H1 (cell line): ENCODE measurements at regions not wholly inside any gene's neighbourhood (a gene's known extent, or its start where the extent isn't known, plus 50 kb on each side); places are given as distances from the start of the nearest gene placed in this dataset.

Experiments
- CTCF ChIA-PET: fragments of 300-600 bp; sonication (Branson Sonifier 250); formaldehyde crosslinking; loops from one replicate; lab custom pipeline; 2021; ENCODE audit not compliant: partially characterized antibody; lab: Charles Lee
- POLR2A ChIA-PET: fragments of 300-600 bp; sonication (Branson Sonifier 250); formaldehyde crosslinking; loops from one replicate; lab custom pipeline; 2021; ENCODE audit warnings: inconsistent platforms; ENCODE audit not compliant: partially characterized antibody; lab: Charles Lee
- DNase-seq, 2 experiments: peaks; one replicate each; pipeline versions ENCODE4 v3.0.0 to v3.0.0-alpha.2; 2010 to 2022; ENCODE audit warnings: low spot score in 2 of 2, low read depth in 1 of 2, mixed read lengths in 1 of 2
- FAIRE-seq: peaks from 2 replicates; lab custom pipeline; 2011; peaks lifted over from hg19 to GRCh38; lab: Jason Lieb, UNC
- H2AFZ ChIP-seq: 2 replicates; pipeline ENCODE4 v1.8.1; 2012; ENCODE audit warnings: low read length, inconsistent platforms
- H2AK5ac ChIP-seq: 2 replicates; pipeline ENCODE4 v1.6.1; 2013; ENCODE audit warnings: low read depth, low read length
- H2BK120ac ChIP-seq: replicated peaks from 2 replicates; pipeline ENCODE3; 2013; ENCODE audit warnings: low read depth, low read length, inconsistent platforms
- H2BK12ac ChIP-seq: 2 replicates; pipeline ENCODE4 v1.6.1; 2013; ENCODE audit warnings: low read depth, low read length
- H2BK15ac ChIP-seq: 2 replicates; pipeline ENCODE4 v1.6.1; 2013; ENCODE audit warnings: low read length
- H2BK20ac ChIP-seq: 2 replicates; pipeline ENCODE4 v1.6.1; 2013; ENCODE audit warnings: low read length
- H2BK5ac ChIP-seq: 2 replicates; pipeline ENCODE4 v1.6.1; 2013; ENCODE audit warnings: low read depth, low read length
- H3K14ac ChIP-seq: 2 replicates; pipeline ENCODE4 v1.6.1; 2013; ENCODE audit warnings: inconsistent platforms; ENCODE audit not compliant: insufficient read length
- H3K18ac ChIP-seq: 2 replicates; pipeline ENCODE4 v1.6.1; 2013; ENCODE audit warnings: low read length; ENCODE audit errors: extremely low read depth
- H3K23ac ChIP-seq: 2 replicates; pipeline ENCODE4 v1.6.1; 2013; ENCODE audit warnings: inconsistent platforms; ENCODE audit not compliant: insufficient read length
- H3K23me2 ChIP-seq: 2 replicates; pipeline ENCODE4 v1.6.1; 2013; ENCODE audit warnings: low read depth, low read length
- H3K27ac ChIP-seq: 2 replicates; pipeline ENCODE4 v1.6.1; 2011; ENCODE audit warnings: low read depth, low read length, inconsistent platforms
- H3K27me3 ChIP-seq, 4 experiments: replicated peaks in 1 of 4; 1 replicate in 1 of 4; 2 replicates in 3 of 4; pipeline versions ENCODE4 v1.6.1 to v1.8.1; 2011 to 2013; ENCODE audit warnings: low read length in 3 of 4, mild to moderate bottlenecking in 3 of 4, inconsistent platforms in 2 of 4, mixed read lengths in 2 of 4, moderate library complexity in 1 of 4; ENCODE audit not compliant: control insufficient read depth in 3 of 4, insufficient read depth in 3 of 4; ENCODE audit errors: extremely low read depth in 1 of 4
- H3K36me3 ChIP-seq, 4 experiments: 2 replicates each; pipeline versions ENCODE4 v1.6.1 to v1.8.1; 2011 to 2013; ENCODE audit warnings: mild to moderate bottlenecking in 4 of 4, low read length in 3 of 4, moderate library complexity in 2 of 4, control low read depth in 1 of 4, inconsistent platforms in 1 of 4; ENCODE audit not compliant: insufficient read depth in 4 of 4, control insufficient read depth in 2 of 4
- H3K4ac ChIP-seq: replicated peaks from 2 replicates; pipeline ENCODE3; 2013; ENCODE audit warnings: low read length, low read depth, mixed read lengths, inconsistent platforms; ENCODE audit not compliant: insufficient read length
- H3K4me1 ChIP-seq, 4 experiments: replicated peaks in 1 of 4; 1 replicate in 1 of 4; 2 replicates in 3 of 4; pipeline versions ENCODE4 v1.6.1 to v1.8.1; 2011 to 2013; ENCODE audit warnings: low read length in 3 of 4, inconsistent platforms in 2 of 4, mixed read lengths in 1 of 4; ENCODE audit not compliant: insufficient read depth in 4 of 4, control insufficient read depth in 3 of 4
- H3K4me2 ChIP-seq, 2 experiments: 2 replicates each; pipeline versions ENCODE4 v1.6.1 to v1.8.1; 2011 to 2013; ENCODE audit warnings: low read depth in 2 of 2, low read length in 2 of 2, control low read depth in 1 of 2, inconsistent platforms in 1 of 2, mild to moderate bottlenecking in 1 of 2; ENCODE audit not compliant: insufficient read depth in 1 of 2
- H3K4me3 ChIP-seq, 4 experiments: fragments of 200-600, 300-600 bp in 1 of 4; sonication (generic), shearing (Covaris generic), sonication (Bioruptor Twin) in 1 of 4; 2 replicates each; pipeline versions ENCODE4 v1.5.1 to v1.8.1; 2011 to 2016; ENCODE audit warnings: low read length in 4 of 4, low read depth in 3 of 4, control low read depth in 2 of 4, inconsistent platforms in 2 of 4, mild to moderate bottlenecking in 2 of 4, mixed read lengths in 1 of 4, moderate library complexity in 1 of 4; ENCODE audit not compliant: insufficient read depth in 2 of 4; ENCODE audit errors: extremely low read depth in 1 of 4
- H3K56ac ChIP-seq: replicated peaks from 2 replicates; pipeline ENCODE3; 2013; ENCODE audit warnings: low read depth, mild to moderate bottlenecking, mixed read lengths, low read length, inconsistent platforms; ENCODE audit not compliant: insufficient read length
- H3K79me1 ChIP-seq: 2 replicates; pipeline ENCODE4 v1.6.1; 2013; ENCODE audit warnings: low read depth, low read length, control low read depth
- H3K79me2 ChIP-seq, 2 experiments: 2 replicates each; pipeline versions ENCODE4 v1.6.1 to v1.8.1; 2012 to 2013; ENCODE audit warnings: low read length in 2 of 2, mild to moderate bottlenecking in 2 of 2, inconsistent platforms in 1 of 2; ENCODE audit not compliant: insufficient read depth in 2 of 2, control insufficient read depth in 1 of 2
- H3K9ac ChIP-seq, 4 experiments: replicated peaks in 1 of 4; 1 replicate in 1 of 4; 2 replicates in 3 of 4; pipeline versions ENCODE4 v1.6.1 to v1.8.1; 2011 to 2013; ENCODE audit warnings: low read depth in 3 of 4, low read length in 3 of 4, control low read depth in 2 of 4, mild to moderate bottlenecking in 2 of 4, moderate library complexity in 2 of 4, inconsistent platforms in 1 of 4; ENCODE audit errors: extremely low read depth in 1 of 4
- H3K9me3 ChIP-seq, 2 experiments: 2 replicates each; pipeline versions ENCODE4 v1.6.1 to v1.8.1; 2012 to 2013; ENCODE audit warnings: mild to moderate bottlenecking in 2 of 2, moderate library complexity in 2 of 2, control low read depth in 1 of 2, inconsistent platforms in 1 of 2, low read depth in 1 of 2, low read length in 1 of 2, mixed read lengths in 1 of 2; ENCODE audit not compliant: insufficient read depth in 2 of 2
- H4K20me1 ChIP-seq, 2 experiments: replicated peaks in 1 of 2; 2 replicates each; pipeline versions ENCODE3 to v1.8.1; 2011 to 2013; ENCODE audit warnings: inconsistent platforms in 2 of 2, low read length in 2 of 2, mild to moderate bottlenecking in 1 of 2; ENCODE audit not compliant: insufficient read depth in 2 of 2, control insufficient read depth in 1 of 2
- H4K5ac ChIP-seq: 2 replicates; pipeline ENCODE4 v1.6.1; 2013; ENCODE audit warnings: low read length, low read depth, mixed read lengths, inconsistent platforms; ENCODE audit not compliant: insufficient read length
- H4K8ac ChIP-seq: 2 replicates; pipeline ENCODE4 v1.8.0; 2013; ENCODE audit warnings: mild to moderate bottlenecking, moderate library complexity, low read length, inconsistent platforms; ENCODE audit not compliant: insufficient read depth; ENCODE audit errors: extremely low read depth
- H4K91ac ChIP-seq: replicated peaks from 2 replicates; pipeline ENCODE3; 2013; ENCODE audit warnings: low read length, mixed read lengths, inconsistent platforms; ENCODE audit not compliant: insufficient read length
- CTBP2 ChIP-seq: IDR thresholded peaks from 2 replicates; pipeline ENCODE4 v1.7.0; 2011; ENCODE audit warnings: borderline replicate concordance, mild to moderate bottlenecking, moderate library complexity, mixed read lengths, low read length; ENCODE audit not compliant: insufficient read depth, insufficient read length
- CTCF ChIP-seq, 3 experiments: IDR thresholded peaks; 1 replicate in 2 of 3; 2 replicates in 1 of 3; pipeline versions ENCODE4 v1.5.1 to v1.6.1; 2011; ENCODE audit warnings: low read length in 3 of 3, mild to moderate bottlenecking in 3 of 3, inconsistent platforms in 2 of 3, low read depth in 1 of 3, moderate library complexity in 1 of 3; ENCODE audit not compliant: insufficient read depth in 1 of 3; ENCODE audit errors: control extremely low read depth in 1 of 3
- EP300 ChIP-seq, 2 experiments: IDR thresholded peaks; 1 replicate in 1 of 2; 2 replicates in 1 of 2; pipeline ENCODE4 v1.6.1; 2011 to 2012; ENCODE audit warnings: low read depth in 2 of 2, low read length in 2 of 2, mild to moderate bottlenecking in 2 of 2, borderline replicate concordance in 1 of 2, inconsistent platforms in 1 of 2, moderate library complexity in 1 of 2
- FOSL1 ChIP-seq: IDR thresholded peaks from 2 replicates; pipeline ENCODE4 v1.6.1; 2011; ENCODE audit warnings: mild to moderate bottlenecking, low read depth, low read length, moderate library complexity; ENCODE audit not compliant: insufficient read depth
- JUN ChIP-seq: IDR thresholded peaks from 2 replicates; pipeline ENCODE4 v1.6.1; 2011; ENCODE audit warnings: low read depth, mild to moderate bottlenecking, improper control_type of control experiment, low read length
- KDM1A ChIP-seq: fragments of 200-600, 300-600 bp; sonication (generic); IDR thresholded peaks from 2 replicates; pipeline ENCODE4 v1.7.1; 2016; ENCODE audit warnings: mild to moderate bottlenecking, low read length, borderline replicate concordance
- KDM5A ChIP-seq: fragments of 200-600 bp; IDR thresholded peaks from 2 replicates; pipeline ENCODE4 v1.7.1; 2012; ENCODE audit warnings: mild to moderate bottlenecking, low read length, inconsistent platforms, mixed read lengths
- PHF8 ChIP-seq: fragments of 200-600 bp; sonication (generic); conservative IDR thresholded peaks from 2 replicates; pipeline ENCODE4 v1.7.1; 2012; ENCODE audit warnings: low read depth, mild to moderate bottlenecking, inconsistent platforms, low read length, moderate library complexity
- RFX5 ChIP-seq: IDR thresholded peaks from 2 replicates; pipeline ENCODE4 v1.6.1; 2011; ENCODE audit warnings: low read depth, low read length, improper control_type of control experiment, borderline replicate concordance
- SIN3A ChIP-seq, 2 experiments: IDR thresholded peaks in 1 of 2; conservative IDR thresholded peaks in 1 of 2; 2 replicates each; pipeline ENCODE4 v1.6.1; 2011 to 2012; ENCODE audit warnings: low read length in 2 of 2, improper control_type of control experiment in 1 of 2, low read depth in 1 of 2, mild to moderate bottlenecking in 1 of 2
- SUZ12 ChIP-seq: fragments of 200-600 bp; sonication (generic); IDR thresholded peaks from 2 replicates; pipeline ENCODE4 v1.6.1; 2012; ENCODE audit warnings: mild to moderate bottlenecking, inconsistent platforms, low read length, moderate library complexity, mixed read lengths
- TBP ChIP-seq: IDR thresholded peaks from 2 replicates; pipeline ENCODE4 v1.6.1; 2011; ENCODE audit warnings: low read depth, low read length, improper control_type of control experiment
- WGBS, 2 experiments: shearing (Covaris generic) in 1 of 2; methylation state at CpG; one replicate each; pipeline versions ENCODE4 v1.1.6 to v1.1.7; 2013 to 2015; ENCODE audit warnings: low lambda C conversion rate in 2 of 2, mixed read lengths in 2 of 2, inconsistent platforms in 1 of 2, low coverage in 1 of 2, missing lambda C conversion rate in 1 of 2; ENCODE audit not compliant: insufficient replicate concordance in 2 of 2, insufficient coverage in 1 of 2, insufficient read length in 1 of 2; ENCODE audit errors: extremely low coverage in 1 of 2, missing lambda C conversion rate in 1 of 2; 5-methylcytosine and 5-hydroxymethylcytosine counted together

- Histone ChIP-seq H3K4ac (no peak overlapping the region), H3K9ac (no peak overlapping the region), H2BK15ac (no peak overlapping the region), H2AK5ac (no peak overlapping the region), H3K14ac (no peak overlapping the region), H3K4me1 (no peaks in the 10 kb centered on the region), H2BK120ac (no peak overlapping the region), H3K9me3 (no peaks in the 10 kb centered on the region; a peak in 1 of 4 replicates), H3K23ac (no peak overlapping the region), H2BK5ac (no peak overlapping the region), H3K79me2 (no peaks in the 10 kb centered on the region), H4K5ac (no peak overlapping the region), H2BK12ac (no peak overlapping the region), H3K79me1 (no peaks in the 10 kb centered on the region), H4K8ac (no peak overlapping the region), H4K91ac (no peak overlapping the region), H3K23me2 (no peaks in the 10 kb centered on the region), H3K27me3 (no peaks in the 10 kb centered on the region), H2AFZ (no peak overlapping the region), H3K4me2 (no peak overlapping the region), H3K27ac (no peak overlapping the region), H3K18ac (no peak overlapping the region), H2BK20ac (no peak overlapping the region), H3K56ac (no peak overlapping the region), H3K36me3 (no peaks in the 10 kb centered on the region), H4K20me1 (no peaks in the 10 kb centered on the region), H3K4me3 (no peak overlapping the region)
- FAIRE-seq: no peak
- POLR2A ChIA-PET: no interaction called here
- no peak for DNase-seq
- CTCF ChIA-PET: no interaction called here
- 100% methylated on average over 1 of the region's 1 CpG; no CpG with 5 or more reads in 1 of the 2 experiments for WGBS, 2 experiments
- TF ChIP-seq KDM1A (no peak), CTBP2 (no peak), JUN (no peak), RFX5 (no peak), EP300 (IDR thresholded peaks at IDR 0.05; ENCODE audit: borderline replicate concordance in 1 of 2, low read depth in 2 of 2, low read length in 2 of 2) (no peak), FOSL1 (no peak), TBP (no peak), PHF8 (no peak), KDM5A (no peak), SUZ12 (no peak), CTCF (IDR thresholded peaks at IDR 0.05; ENCODE audit: control extremely low read depth in 1 of 3, insufficient read depth in 1 of 3, low read depth in 1 of 3, low read length in 3 of 3) (no peak), SIN3A (conservative IDR thresholded peaks at IDR 0.05 in 1 of 2, IDR thresholded peaks at IDR 0.05 in 1 of 2; ENCODE audit: low read depth in 1 of 2, low read length in 2 of 2) (no peak)
Observed at GRCh38 chr11:56852131-56852530, 103.6 kb upstream of the OR9G4 start.
